LNCAP (cell line): ENCODE measurements at regions not wholly inside any gene's neighbourhood (a gene's known extent, or its start where the extent isn't known, plus 50 kb on each side); places are given as distances from the start of the nearest gene placed in this dataset.

ENCODE experiments used
- CTCF ChIP-seq: fragments of 450-650 bp; IDR thresholded peaks from 2 replicates; pipeline ENCODE4 v1.5.1; 2017; ENCODE audit warnings: mild to moderate bottlenecking

DNA sequence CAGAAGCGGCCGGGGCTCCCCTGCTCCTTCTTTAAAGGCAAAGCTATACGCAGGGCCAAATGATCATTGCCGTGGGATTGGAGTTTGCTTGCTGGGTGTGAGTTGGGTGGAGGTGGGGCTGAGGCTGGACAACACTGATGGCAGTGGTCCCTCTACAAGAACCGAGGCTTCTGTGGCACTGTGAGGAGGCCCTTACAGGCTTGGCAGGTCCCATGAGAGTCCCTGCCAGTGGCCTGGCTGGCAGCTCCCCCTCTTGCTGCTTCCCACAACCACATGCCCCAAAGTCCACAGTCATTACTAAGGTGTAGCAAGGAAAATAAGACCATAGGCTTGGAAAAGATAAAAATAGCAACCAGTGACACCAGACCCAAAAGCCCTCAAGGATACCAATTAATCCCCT lies 98.4 kb downstream of the ANKRD10 start:
- TF ChIP-seq CTCF: no peak

GRCh38 chr13:110817143-110817542 lies 97.7 kb downstream of the ANKRD10 start:
- TF ChIP-seq CTCF: no peak

- TF ChIP-seq CTCF: no peak
Measured at GRCh38 chr13:110818747-110819146, 96.1 kb downstream of the ANKRD10 start.

DNA sequence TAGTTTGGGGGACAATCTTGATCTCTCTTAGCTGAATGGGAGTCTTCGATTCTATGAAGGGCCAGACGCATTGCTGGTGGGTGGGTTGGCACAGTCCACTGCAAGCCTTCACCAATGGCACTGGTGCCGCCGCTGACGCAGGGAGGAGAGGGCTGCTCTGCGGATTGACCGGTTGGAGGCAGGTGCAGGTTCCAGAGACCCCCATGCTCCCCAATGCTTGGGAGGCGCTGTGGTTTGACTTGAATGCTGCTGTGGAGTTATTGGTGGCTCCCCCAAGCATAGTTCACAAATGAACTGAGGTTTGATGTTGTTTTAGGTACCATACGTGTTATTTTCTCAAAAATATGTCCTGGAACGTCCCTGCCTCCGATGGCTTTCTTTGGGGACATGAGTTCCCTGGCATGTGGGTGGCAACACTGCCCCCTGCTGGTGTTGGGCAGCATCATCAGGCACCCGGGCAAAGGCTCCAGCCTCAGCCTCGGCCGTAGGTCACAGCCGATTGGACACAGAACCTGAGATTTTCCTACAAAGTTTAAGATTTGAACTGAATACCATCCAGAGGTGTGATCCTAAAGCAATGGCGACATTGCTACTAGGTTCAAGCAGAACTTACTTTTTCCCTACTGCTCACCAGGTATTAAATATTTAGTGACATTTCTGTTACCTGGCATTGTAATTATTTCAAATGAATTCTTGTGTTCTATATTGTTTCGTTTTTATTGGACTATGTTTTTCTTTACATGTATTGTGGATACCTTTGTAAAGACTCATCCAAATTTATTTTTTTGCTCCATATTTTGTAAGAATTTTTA lies 95.5 kb downstream of the ANKRD10 start:
- peak; percentile 87 for TF ChIP-seq CTCF

DNA sequence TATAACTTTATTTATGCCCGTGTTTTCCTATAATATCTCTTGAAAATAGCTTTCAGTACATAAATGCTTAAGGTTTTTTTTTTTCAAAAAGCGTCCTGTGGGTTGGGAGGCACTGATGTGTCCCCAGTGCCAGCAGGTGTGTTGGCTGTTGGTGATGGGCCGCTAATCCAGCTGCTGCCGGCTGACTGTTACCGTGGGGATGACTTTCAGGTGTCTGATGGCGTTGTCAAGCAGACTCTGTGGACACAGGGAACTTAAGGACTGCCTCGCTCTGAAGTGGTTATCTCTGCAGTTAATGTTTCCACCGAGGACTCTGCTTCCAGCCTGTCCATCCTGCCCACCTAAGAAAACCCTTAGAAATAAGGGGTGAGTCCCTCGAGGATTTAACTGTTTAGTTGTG lies 94.5 kb downstream of the ANKRD10 start:
- no peak for TF ChIP-seq CTCF

GRCh38 chr13:110822669-110822945 lies 92.3 kb downstream of the ANKRD10 start:
- TF ChIP-seq CTCF: no peak

- no peak for TF ChIP-seq CTCF
Measured at GRCh38 chr13:110824702-110825300, 90.1 kb downstream of the ANKRD10 start.
